H1 (cell line): ENCODE measurements at regions not wholly inside any gene's neighbourhood (a gene's known extent, or its start where the extent isn't known, plus 50 kb on each side); places are given as distances from the start of the nearest gene placed in this dataset.

Experiments
- CTCF ChIA-PET: fragments of 300-600 bp; sonication (Branson Sonifier 250); formaldehyde crosslinking; loops from one replicate; lab custom pipeline; 2021; ENCODE audit not compliant: partially characterized antibody; lab: Charles Lee
- POLR2A ChIA-PET: fragments of 300-600 bp; sonication (Branson Sonifier 250); formaldehyde crosslinking; loops from one replicate; lab custom pipeline; 2021; ENCODE audit warnings: inconsistent platforms; ENCODE audit not compliant: partially characterized antibody; lab: Charles Lee
- DNase-seq, 2 experiments: peaks; one replicate each; pipeline versions ENCODE4 v3.0.0 to v3.0.0-alpha.2; 2010 to 2022; ENCODE audit warnings: low spot score in 2 of 2, low read depth in 1 of 2, mixed read lengths in 1 of 2
- FAIRE-seq: peaks from 2 replicates; lab custom pipeline; 2011; peaks lifted over from hg19 to GRCh38; lab: Jason Lieb, UNC
- H2AFZ ChIP-seq: 2 replicates; pipeline ENCODE4 v1.8.1; 2012; ENCODE audit warnings: low read length, inconsistent platforms
- H2AK5ac ChIP-seq: 2 replicates; pipeline ENCODE4 v1.6.1; 2013; ENCODE audit warnings: low read depth, low read length
- H2BK120ac ChIP-seq: replicated peaks from 2 replicates; pipeline ENCODE3; 2013; ENCODE audit warnings: low read depth, low read length, inconsistent platforms
- H2BK12ac ChIP-seq: 2 replicates; pipeline ENCODE4 v1.6.1; 2013; ENCODE audit warnings: low read depth, low read length
- H2BK15ac ChIP-seq: 2 replicates; pipeline ENCODE4 v1.6.1; 2013; ENCODE audit warnings: low read length
- H2BK20ac ChIP-seq: 2 replicates; pipeline ENCODE4 v1.6.1; 2013; ENCODE audit warnings: low read length
- H2BK5ac ChIP-seq: 2 replicates; pipeline ENCODE4 v1.6.1; 2013; ENCODE audit warnings: low read depth, low read length
- H3K14ac ChIP-seq: 2 replicates; pipeline ENCODE4 v1.6.1; 2013; ENCODE audit warnings: inconsistent platforms; ENCODE audit not compliant: insufficient read length
- H3K18ac ChIP-seq: 2 replicates; pipeline ENCODE4 v1.6.1; 2013; ENCODE audit warnings: low read length; ENCODE audit errors: extremely low read depth
- H3K23ac ChIP-seq: 2 replicates; pipeline ENCODE4 v1.6.1; 2013; ENCODE audit warnings: inconsistent platforms; ENCODE audit not compliant: insufficient read length
- H3K23me2 ChIP-seq: 2 replicates; pipeline ENCODE4 v1.6.1; 2013; ENCODE audit warnings: low read depth, low read length
- H3K27ac ChIP-seq: 2 replicates; pipeline ENCODE4 v1.6.1; 2011; ENCODE audit warnings: low read depth, low read length, inconsistent platforms
- H3K27me3 ChIP-seq, 4 experiments: replicated peaks in 1 of 4; 1 replicate in 1 of 4; 2 replicates in 3 of 4; pipeline versions ENCODE4 v1.6.1 to v1.8.1; 2011 to 2013; ENCODE audit warnings: low read length in 3 of 4, mild to moderate bottlenecking in 3 of 4, inconsistent platforms in 2 of 4, mixed read lengths in 2 of 4, moderate library complexity in 1 of 4; ENCODE audit not compliant: control insufficient read depth in 3 of 4, insufficient read depth in 3 of 4; ENCODE audit errors: extremely low read depth in 1 of 4
- H3K36me3 ChIP-seq, 4 experiments: 2 replicates each; pipeline versions ENCODE4 v1.6.1 to v1.8.1; 2011 to 2013; ENCODE audit warnings: mild to moderate bottlenecking in 4 of 4, low read length in 3 of 4, moderate library complexity in 2 of 4, control low read depth in 1 of 4, inconsistent platforms in 1 of 4; ENCODE audit not compliant: insufficient read depth in 4 of 4, control insufficient read depth in 2 of 4
- H3K4ac ChIP-seq: replicated peaks from 2 replicates; pipeline ENCODE3; 2013; ENCODE audit warnings: low read length, low read depth, mixed read lengths, inconsistent platforms; ENCODE audit not compliant: insufficient read length
- H3K4me1 ChIP-seq, 4 experiments: replicated peaks in 1 of 4; 1 replicate in 1 of 4; 2 replicates in 3 of 4; pipeline versions ENCODE4 v1.6.1 to v1.8.1; 2011 to 2013; ENCODE audit warnings: low read length in 3 of 4, inconsistent platforms in 2 of 4, mixed read lengths in 1 of 4; ENCODE audit not compliant: insufficient read depth in 4 of 4, control insufficient read depth in 3 of 4
- H3K4me2 ChIP-seq, 2 experiments: 2 replicates each; pipeline versions ENCODE4 v1.6.1 to v1.8.1; 2011 to 2013; ENCODE audit warnings: low read depth in 2 of 2, low read length in 2 of 2, control low read depth in 1 of 2, inconsistent platforms in 1 of 2, mild to moderate bottlenecking in 1 of 2; ENCODE audit not compliant: insufficient read depth in 1 of 2
- H3K4me3 ChIP-seq, 4 experiments: fragments of 200-600, 300-600 bp in 1 of 4; sonication (generic), shearing (Covaris generic), sonication (Bioruptor Twin) in 1 of 4; 2 replicates each; pipeline versions ENCODE4 v1.5.1 to v1.8.1; 2011 to 2016; ENCODE audit warnings: low read length in 4 of 4, low read depth in 3 of 4, control low read depth in 2 of 4, inconsistent platforms in 2 of 4, mild to moderate bottlenecking in 2 of 4, mixed read lengths in 1 of 4, moderate library complexity in 1 of 4; ENCODE audit not compliant: insufficient read depth in 2 of 4; ENCODE audit errors: extremely low read depth in 1 of 4
- H3K56ac ChIP-seq: replicated peaks from 2 replicates; pipeline ENCODE3; 2013; ENCODE audit warnings: low read depth, mild to moderate bottlenecking, mixed read lengths, low read length, inconsistent platforms; ENCODE audit not compliant: insufficient read length
- H3K79me1 ChIP-seq: 2 replicates; pipeline ENCODE4 v1.6.1; 2013; ENCODE audit warnings: low read depth, low read length, control low read depth
- H3K79me2 ChIP-seq, 2 experiments: 2 replicates each; pipeline versions ENCODE4 v1.6.1 to v1.8.1; 2012 to 2013; ENCODE audit warnings: low read length in 2 of 2, mild to moderate bottlenecking in 2 of 2, inconsistent platforms in 1 of 2; ENCODE audit not compliant: insufficient read depth in 2 of 2, control insufficient read depth in 1 of 2
- H3K9ac ChIP-seq, 4 experiments: replicated peaks in 1 of 4; 1 replicate in 1 of 4; 2 replicates in 3 of 4; pipeline versions ENCODE4 v1.6.1 to v1.8.1; 2011 to 2013; ENCODE audit warnings: low read depth in 3 of 4, low read length in 3 of 4, control low read depth in 2 of 4, mild to moderate bottlenecking in 2 of 4, moderate library complexity in 2 of 4, inconsistent platforms in 1 of 4; ENCODE audit errors: extremely low read depth in 1 of 4
- H3K9me3 ChIP-seq, 2 experiments: 2 replicates each; pipeline versions ENCODE4 v1.6.1 to v1.8.1; 2012 to 2013; ENCODE audit warnings: mild to moderate bottlenecking in 2 of 2, moderate library complexity in 2 of 2, control low read depth in 1 of 2, inconsistent platforms in 1 of 2, low read depth in 1 of 2, low read length in 1 of 2, mixed read lengths in 1 of 2; ENCODE audit not compliant: insufficient read depth in 2 of 2
- H4K20me1 ChIP-seq, 2 experiments: replicated peaks in 1 of 2; 2 replicates each; pipeline versions ENCODE3 to v1.8.1; 2011 to 2013; ENCODE audit warnings: inconsistent platforms in 2 of 2, low read length in 2 of 2, mild to moderate bottlenecking in 1 of 2; ENCODE audit not compliant: insufficient read depth in 2 of 2, control insufficient read depth in 1 of 2
- H4K5ac ChIP-seq: 2 replicates; pipeline ENCODE4 v1.6.1; 2013; ENCODE audit warnings: low read length, low read depth, mixed read lengths, inconsistent platforms; ENCODE audit not compliant: insufficient read length
- H4K8ac ChIP-seq: 2 replicates; pipeline ENCODE4 v1.8.0; 2013; ENCODE audit warnings: mild to moderate bottlenecking, moderate library complexity, low read length, inconsistent platforms; ENCODE audit not compliant: insufficient read depth; ENCODE audit errors: extremely low read depth
- H4K91ac ChIP-seq: replicated peaks from 2 replicates; pipeline ENCODE3; 2013; ENCODE audit warnings: low read length, mixed read lengths, inconsistent platforms; ENCODE audit not compliant: insufficient read length
- EGR1 ChIP-seq: IDR thresholded peaks from 2 replicates; pipeline ENCODE4 v1.6.1; 2011; ENCODE audit warnings: low read depth, low read length, borderline replicate concordance
- HDAC2 ChIP-seq, 2 experiments: fragments of 300-600 bp in 1 of 2; sonication (generic) in 1 of 2; IDR thresholded peaks; 2 replicates each; pipeline ENCODE4 v1.6.1; 2011 to 2012; ENCODE audit warnings: low read depth in 2 of 2, low read length in 2 of 2, mild to moderate bottlenecking in 2 of 2, moderate library complexity in 2 of 2, borderline replicate concordance in 1 of 2, inconsistent platforms in 1 of 2
- JUN ChIP-seq: IDR thresholded peaks from 2 replicates; pipeline ENCODE4 v1.6.1; 2011; ENCODE audit warnings: low read depth, mild to moderate bottlenecking, improper control_type of control experiment, low read length
- SIX5 ChIP-seq: IDR thresholded peaks from 2 replicates; pipeline ENCODE4 v1.6.1; 2011; ENCODE audit warnings: mild to moderate bottlenecking, low read depth, low read length
- TAF1 ChIP-seq: IDR thresholded peaks from 2 replicates; pipeline ENCODE4 v1.6.1; 2011; ENCODE audit warnings: mild to moderate bottlenecking, low read depth, low read length
- WGBS, 2 experiments: shearing (Covaris generic) in 1 of 2; methylation state at CpG; one replicate each; pipeline versions ENCODE4 v1.1.6 to v1.1.7; 2013 to 2015; ENCODE audit warnings: low lambda C conversion rate in 2 of 2, mixed read lengths in 2 of 2, inconsistent platforms in 1 of 2, low coverage in 1 of 2, missing lambda C conversion rate in 1 of 2; ENCODE audit not compliant: insufficient replicate concordance in 2 of 2, insufficient coverage in 1 of 2, insufficient read length in 1 of 2; ENCODE audit errors: extremely low coverage in 1 of 2, missing lambda C conversion rate in 1 of 2; 5-methylcytosine and 5-hydroxymethylcytosine counted together
- TF ChIP-seq, protein P1 (sequence below), 3 experiments: IDR thresholded peaks; 1 replicate in 2 of 3; 2 replicates in 1 of 3; pipeline versions ENCODE4 v1.5.1 to v1.6.1; 2011; ENCODE audit warnings: low read length in 3 of 3, mild to moderate bottlenecking in 3 of 3, inconsistent platforms in 2 of 3, low read depth in 1 of 3, moderate library complexity in 1 of 3; ENCODE audit not compliant: insufficient read depth in 1 of 3; ENCODE audit errors: control extremely low read depth in 1 of 3

DNA sequence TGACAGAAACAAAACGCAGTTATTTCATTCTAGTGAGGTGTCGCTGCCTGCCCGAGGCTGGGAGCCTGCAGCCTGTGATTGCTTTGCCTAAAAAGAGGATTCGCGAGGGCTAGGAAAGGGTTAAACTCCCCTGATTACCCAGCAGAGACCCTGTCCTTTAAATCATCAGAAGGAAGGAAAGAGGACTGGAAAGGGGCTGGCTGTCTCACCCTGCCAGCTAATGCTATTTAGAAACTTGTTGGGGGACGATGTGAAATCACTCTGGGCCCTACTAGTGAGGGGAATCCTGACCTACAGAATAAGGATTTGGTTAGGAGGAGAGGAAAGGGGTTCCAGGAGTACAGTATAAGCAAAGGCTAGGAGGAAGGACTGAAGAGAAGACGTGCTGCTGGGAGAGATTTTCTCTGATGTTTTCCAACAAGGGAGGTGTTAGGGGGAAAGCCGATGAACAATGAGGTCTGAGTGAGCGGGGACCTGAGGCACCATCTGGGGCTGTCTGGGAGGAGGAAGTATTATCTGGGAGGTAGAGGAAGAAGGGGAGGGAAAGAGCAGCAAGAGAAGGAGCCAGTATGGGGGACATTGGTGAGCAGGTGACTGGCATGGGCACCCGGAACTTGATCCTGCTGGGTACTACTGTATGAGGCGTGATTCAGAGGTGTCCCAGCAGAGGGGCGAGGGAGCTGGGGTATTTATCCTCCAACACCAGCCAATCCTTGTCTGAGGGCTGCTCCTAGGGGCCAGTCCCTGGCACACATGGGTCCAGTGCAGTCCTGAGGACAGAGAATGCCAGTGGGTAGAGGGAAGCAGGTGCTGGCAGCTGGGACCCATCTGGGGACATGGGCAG is 55.7 kb upstream of the PTPRS start:
- CTCF ChIA-PET: interaction anchor here (0.8 to 1.2 kb wide), 2 partner anchors 8 to 89 kb away, joined by 3 to 4 read pairs; no protein-coding TSS in a partner anchor
- H3K4me2 ChIP-seq: peak overlapping the region; percentile 19 to 27; a peak in 2 of 4 replicates
- no peak for FAIRE-seq

More for the DNA sequence above, 55.7 kb upstream of the PTPRS start:
- Histone ChIP-seq H3K4me3 (0 out of 8 replicates have a peak overlapping the region, but pooled peaks of 1 of the 4 experiments have one; percentile 5), H2BK20ac (peak overlapping the region; percentile 34; the same call in 1 of the 2 replicates), H2BK15ac (0 out of 2 replicates have a peak overlapping the region, but pooled peaks have one; percentile 72), H3K4ac (no peak overlapping the region), H2BK120ac (peak overlapping the region; percentile 3), H4K8ac (no peak overlapping the region), H3K56ac (no peak overlapping the region), H3K9ac (no peak overlapping the region), H4K91ac (no peak overlapping the region), H3K79me1 (no peaks in the 10 kb centered on the region; the same call in 1 of the 2 replicates), H3K36me3 (no peaks in the 10 kb centered on the region), H3K9me3 (no peaks in the 10 kb centered on the region), H2BK12ac (no peak overlapping the region), H3K23ac (no peak overlapping the region), H3K27ac (no peak overlapping the region), H3K79me2 (no peaks in the 10 kb centered on the region), H4K5ac (no peak overlapping the region), H3K23me2 (0 out of 2 replicates have a peak, but pooled peaks cover 2% of the 10 kb centered on the region), H3K27me3 (no peaks in the 10 kb centered on the region; a peak in 1 of 7 replicates), H3K14ac (no peak overlapping the region), H3K4me1 (peaks cover 0 to 28% (median 6%) of the 10 kb centered on the region in 4 experiments; a peak in 5 of 7 replicates), H2AFZ (no peak overlapping the region; the same call in 1 of the 2 replicates), H3K18ac (no peak overlapping the region), H2AK5ac (no peak overlapping the region), H2BK5ac (no peak overlapping the region), H4K20me1 (peaks cover 0 to 4% of the 10 kb centered on the region in 2 experiments)
- 41% methylated on average over 12 of the region's 12 CpGs; no CpG with 5 or more reads in 1 of the 2 experiments for WGBS, 2 experiments
- no peak for DNase-seq
- TF ChIP-seq JUN (no peak), SIX5 (no peak), HDAC2 (IDR thresholded peaks at IDR 0.05; ENCODE audit: borderline replicate concordance in 1 of 2, low read depth in 2 of 2, low read length in 2 of 2) (no peak), EGR1 (no peak), TAF1 (no peak)
- TF ChIP-seq, protein P1, sequence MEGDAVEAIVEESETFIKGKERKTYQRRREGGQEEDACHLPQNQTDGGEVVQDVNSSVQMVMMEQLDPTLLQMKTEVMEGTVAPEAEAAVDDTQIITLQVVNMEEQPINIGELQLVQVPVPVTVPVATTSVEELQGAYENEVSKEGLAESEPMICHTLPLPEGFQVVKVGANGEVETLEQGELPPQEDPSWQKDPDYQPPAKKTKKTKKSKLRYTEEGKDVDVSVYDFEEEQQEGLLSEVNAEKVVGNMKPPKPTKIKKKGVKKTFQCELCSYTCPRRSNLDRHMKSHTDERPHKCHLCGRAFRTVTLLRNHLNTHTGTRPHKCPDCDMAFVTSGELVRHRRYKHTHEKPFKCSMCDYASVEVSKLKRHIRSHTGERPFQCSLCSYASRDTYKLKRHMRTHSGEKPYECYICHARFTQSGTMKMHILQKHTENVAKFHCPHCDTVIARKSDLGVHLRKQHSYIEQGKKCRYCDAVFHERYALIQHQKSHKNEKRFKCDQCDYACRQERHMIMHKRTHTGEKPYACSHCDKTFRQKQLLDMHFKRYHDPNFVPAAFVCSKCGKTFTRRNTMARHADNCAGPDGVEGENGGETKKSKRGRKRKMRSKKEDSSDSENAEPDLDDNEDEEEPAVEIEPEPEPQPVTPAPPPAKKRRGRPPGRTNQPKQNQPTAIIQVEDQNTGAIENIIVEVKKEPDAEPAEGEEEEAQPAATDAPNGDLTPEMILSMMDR (IDR thresholded peaks at IDR 0.05; ENCODE audit: control extremely low read depth in 1 of 3, insufficient read depth in 1 of 3, low read depth in 1 of 3, low read length in 3 of 3): no peak
- POLR2A ChIA-PET: no interaction called here
